Upper lobe of left lung (tissue), 4 donors: ENCODE measurements at regions not wholly inside any gene's neighbourhood (a gene's known extent, or its start where the extent isn't known, plus 50 kb on each side); places are given as distances from the start of the nearest gene placed in this dataset.

Experiments
- CTCF ChIP-seq, 6 experiments: fragments of 450-650 bp in 4 of 6; fragments of 200-600 bp in 2 of 6; sonication (generic) in 2 of 6; IDR thresholded peaks; one replicate each; pipeline ENCODE4 v1.5.1; 2016 to 2019; ENCODE audit warnings: antibody characterized with exemption in 6 of 6
- EP300 ChIP-seq, 4 donors: sonication (generic); formaldehyde crosslinking; IDR thresholded peaks; one replicate each; pipeline ENCODE4 v1.5.1; 2017; ENCODE audit warnings: antibody characterized with exemption in 4 of 4, control low read depth in 2 of 4
- POLR2AphosphoS5 ChIP-seq, 2 donors: sonication (generic); formaldehyde crosslinking; IDR thresholded peaks; one replicate each; pipeline ENCODE4 v1.5.1; 2017; ENCODE audit warnings: antibody characterized with exemption in 2 of 2

- TF ChIP-seq POLR2AphosphoS5 (IDR thresholded peaks at IDR 0.05) (no peak), CTCF (IDR thresholded peaks at IDR 0.05) (no peak), EP300 (IDR thresholded peaks at IDR 0.05) (no peak)
These were observed 285.0 kb upstream of the PITX2 start for GRCh38 chr4:110907801-110908313.
